ENCODE measurements at regions not wholly inside any gene's neighbourhood (a gene's known extent, or its start where the extent isn't known, plus 50 kb on each side); places are given as distances from the start of the nearest gene placed in this dataset.

DNA sequence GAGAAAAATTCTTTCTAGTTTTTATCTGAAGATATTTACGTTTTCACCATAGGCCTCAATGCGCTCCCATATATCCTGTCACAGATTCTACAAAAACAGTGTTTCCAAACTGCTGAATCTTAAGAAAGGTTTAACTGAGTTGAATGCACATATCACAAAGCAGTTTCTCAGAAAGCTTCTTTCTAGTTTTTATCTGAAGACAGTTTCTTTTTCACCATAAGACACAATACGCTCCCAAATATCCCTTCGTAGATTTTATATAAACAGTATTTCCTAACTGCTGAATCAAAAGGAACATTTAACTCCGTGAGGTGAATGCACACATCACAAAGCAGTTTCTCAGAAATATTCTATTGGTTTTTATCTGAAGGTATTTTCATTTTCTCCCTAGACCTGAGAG is 385.5 kb downstream of the ALG10 start:
- TF ChIP-seq, protein P1, sequence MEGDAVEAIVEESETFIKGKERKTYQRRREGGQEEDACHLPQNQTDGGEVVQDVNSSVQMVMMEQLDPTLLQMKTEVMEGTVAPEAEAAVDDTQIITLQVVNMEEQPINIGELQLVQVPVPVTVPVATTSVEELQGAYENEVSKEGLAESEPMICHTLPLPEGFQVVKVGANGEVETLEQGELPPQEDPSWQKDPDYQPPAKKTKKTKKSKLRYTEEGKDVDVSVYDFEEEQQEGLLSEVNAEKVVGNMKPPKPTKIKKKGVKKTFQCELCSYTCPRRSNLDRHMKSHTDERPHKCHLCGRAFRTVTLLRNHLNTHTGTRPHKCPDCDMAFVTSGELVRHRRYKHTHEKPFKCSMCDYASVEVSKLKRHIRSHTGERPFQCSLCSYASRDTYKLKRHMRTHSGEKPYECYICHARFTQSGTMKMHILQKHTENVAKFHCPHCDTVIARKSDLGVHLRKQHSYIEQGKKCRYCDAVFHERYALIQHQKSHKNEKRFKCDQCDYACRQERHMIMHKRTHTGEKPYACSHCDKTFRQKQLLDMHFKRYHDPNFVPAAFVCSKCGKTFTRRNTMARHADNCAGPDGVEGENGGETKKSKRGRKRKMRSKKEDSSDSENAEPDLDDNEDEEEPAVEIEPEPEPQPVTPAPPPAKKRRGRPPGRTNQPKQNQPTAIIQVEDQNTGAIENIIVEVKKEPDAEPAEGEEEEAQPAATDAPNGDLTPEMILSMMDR (IDR thresholded peaks at IDR 0.05), result no peak
- TF ChIP-seq POLR2A (IDR thresholded peaks at IDR 0.05), result no peak

All from testis (tissue), 2 donors.